Peyer's patch (tissue), 4 donors: ENCODE measurements at regions not wholly inside any gene's neighbourhood (a gene's known extent, or its start where the extent isn't known, plus 50 kb on each side); places are given as distances from the start of the nearest gene placed in this dataset.

Experiments
- POLR2A ChIP-seq, 2 donors: fragments of 450-650 bp; IDR thresholded peaks; one replicate each; pipeline ENCODE4 v1.5.1; 2017; ENCODE audit warnings: antibody characterized with exemption in 2 of 2, mild to moderate bottlenecking in 2 of 2, moderate library complexity in 2 of 2
- TF ChIP-seq, protein P1 (sequence below), 6 experiments: fragments of 450-650 bp in 4 of 6; fragments of 200-600 bp in 2 of 6; sonication (generic) in 1 of 6; IDR thresholded peaks; one replicate each; pipeline ENCODE4 v1.5.1; 2017 to 2019; ENCODE audit warnings: antibody characterized with exemption in 6 of 6, mild to moderate bottlenecking in 3 of 6, moderate library complexity in 1 of 6

DNA sequence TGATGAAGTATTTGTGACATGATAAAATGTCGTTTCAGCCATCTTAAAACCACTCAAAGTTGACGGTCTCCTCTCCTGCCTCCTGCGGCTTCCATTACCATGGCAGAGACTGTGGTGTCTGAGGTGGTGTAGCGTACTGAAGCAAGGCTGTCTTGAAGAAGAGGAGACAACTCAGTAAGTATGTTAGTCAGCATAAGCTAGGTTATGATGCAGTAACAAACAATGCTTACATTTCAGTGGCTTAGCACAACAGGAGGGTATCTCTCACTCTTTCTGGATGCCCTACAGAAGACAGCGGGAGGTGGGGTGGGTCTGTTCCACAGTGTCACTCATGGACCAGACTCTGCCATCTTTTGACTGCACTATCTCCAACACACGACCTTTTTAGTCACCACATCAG lies 174.7 kb upstream of the AHI1 start:
- TF ChIP-seq, protein P1, sequence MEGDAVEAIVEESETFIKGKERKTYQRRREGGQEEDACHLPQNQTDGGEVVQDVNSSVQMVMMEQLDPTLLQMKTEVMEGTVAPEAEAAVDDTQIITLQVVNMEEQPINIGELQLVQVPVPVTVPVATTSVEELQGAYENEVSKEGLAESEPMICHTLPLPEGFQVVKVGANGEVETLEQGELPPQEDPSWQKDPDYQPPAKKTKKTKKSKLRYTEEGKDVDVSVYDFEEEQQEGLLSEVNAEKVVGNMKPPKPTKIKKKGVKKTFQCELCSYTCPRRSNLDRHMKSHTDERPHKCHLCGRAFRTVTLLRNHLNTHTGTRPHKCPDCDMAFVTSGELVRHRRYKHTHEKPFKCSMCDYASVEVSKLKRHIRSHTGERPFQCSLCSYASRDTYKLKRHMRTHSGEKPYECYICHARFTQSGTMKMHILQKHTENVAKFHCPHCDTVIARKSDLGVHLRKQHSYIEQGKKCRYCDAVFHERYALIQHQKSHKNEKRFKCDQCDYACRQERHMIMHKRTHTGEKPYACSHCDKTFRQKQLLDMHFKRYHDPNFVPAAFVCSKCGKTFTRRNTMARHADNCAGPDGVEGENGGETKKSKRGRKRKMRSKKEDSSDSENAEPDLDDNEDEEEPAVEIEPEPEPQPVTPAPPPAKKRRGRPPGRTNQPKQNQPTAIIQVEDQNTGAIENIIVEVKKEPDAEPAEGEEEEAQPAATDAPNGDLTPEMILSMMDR (IDR thresholded peaks at IDR 0.05): no peak
- no peak for TF ChIP-seq POLR2A (IDR thresholded peaks at IDR 0.05)
